A673 (cell line): ENCODE measurements at regions not wholly inside any gene's neighbourhood (a gene's known extent, or its start where the extent isn't known, plus 50 kb on each side); places are given as distances from the start of the nearest gene placed in this dataset.

Source experiments
- BruUV-seq: library from RNA; stranded (reverse); fragments of 400-500 nt; replicated peaks from 2 replicates; lab custom pipeline; 2021; lab: Mats Ljungman, UMichigan
- CTCF ChIA-PET: fragments of 300-600 bp; sonication (Branson Sonifier 250); formaldehyde crosslinking; loops from one replicate; lab custom pipeline; 2022; ENCODE audit warnings: antibody characterized with exemption; lab: Charles Lee
- POLR2A ChIA-PET: fragments of 300-600 bp; sonication (Branson Sonifier 250); formaldehyde crosslinking; loops from one replicate; lab custom pipeline; 2022; ENCODE audit warnings: antibody characterized with exemption; ENCODE audit not compliant: low non-redundant PET; lab: Charles Lee
- DNase-seq: peaks from one replicate; pipeline ENCODE4 v3.0.0-alpha.2; 2015; ENCODE audit warnings: low spot score
- H3K27ac ChIP-seq: fragments of 200-600 bp; sonication (generic); 2 replicates; pipeline ENCODE4 v1.5.1; 2016; ENCODE audit warnings: mixed run types, low read depth, mild to moderate bottlenecking, mixed read lengths, antibody characterized with exemption, low read length; ENCODE audit not compliant: poor library complexity, severe bottlenecking
- H3K27me3 ChIP-seq: fragments of 200-600 bp; sonication (generic); replicated peaks from 2 replicates; pipeline ENCODE4 v1.6.1; 2017; ENCODE audit warnings: mixed run types, low read depth, mild to moderate bottlenecking, mixed read lengths, antibody characterized with exemption, low read length; ENCODE audit not compliant: insufficient read depth, poor library complexity
- H3K36me3 ChIP-seq: fragments of 200-600 bp; sonication (generic); 2 replicates; pipeline ENCODE4 v1.6.1; 2016; ENCODE audit warnings: mixed run types, mild to moderate bottlenecking, mixed read lengths, antibody characterized with exemption, low read length; ENCODE audit not compliant: insufficient read depth, poor library complexity, severe bottlenecking
- H3K4me1 ChIP-seq: fragments of 200-600 bp; sonication (generic); 2 replicates; pipeline ENCODE4 v1.6.1; 2017; ENCODE audit warnings: mixed run types, mild to moderate bottlenecking, mixed read lengths, antibody characterized with exemption, low read length; ENCODE audit not compliant: insufficient read depth, poor library complexity, severe bottlenecking
- H3K4me3 ChIP-seq: fragments of 200-600 bp; sonication (generic); 2 replicates; pipeline ENCODE4 v1.5.1; 2016; ENCODE audit warnings: low read depth, mixed run types, mild to moderate bottlenecking, mixed read lengths, low read length; ENCODE audit not compliant: poor library complexity, severe bottlenecking
- H3K9me3 ChIP-seq: fragments of 200-600 bp; sonication (generic); 2 replicates; pipeline ENCODE4 v1.6.1; 2016; ENCODE audit warnings: mixed run types, low read depth, mild to moderate bottlenecking, mixed read lengths, antibody characterized with exemption, low read length; ENCODE audit not compliant: poor library complexity, severe bottlenecking
- CTCF ChIP-seq: fragments of 300-800, 200-600 bp; sonication (generic); conservative IDR thresholded peaks from 2 replicates; pipeline ENCODE4 v1.5.1; 2017; ENCODE audit warnings: low read depth, mild to moderate bottlenecking, antibody characterized with exemption, low read length, moderate library complexity, mixed read lengths
- EZH2 ChIP-seq: fragments of 200-600 bp; sonication (generic); IDR thresholded peaks from 2 replicates; pipeline ENCODE4 v1.6.1; 2017; ENCODE audit warnings: borderline replicate concordance, low read depth, mild to moderate bottlenecking, mixed read lengths, antibody characterized with exemption, low read length; ENCODE audit not compliant: poor library complexity, severe bottlenecking
- intact Hi-C: fragments of 100-400 bp; cut with micrococcal nuclease; formaldehyde crosslinking; loops from one replicate; pipeline ENCODE4 v1.10.0; 2022; ENCODE audit not compliant: unreplicated experiment

GRCh38 chr2:210919128-210919527 is 362.7 kb downstream of the CPS1 start:
- ChIA-PET CTCF (no interaction called here), POLR2A (no interaction called here)
- BruUV-seq: no TSS peak
- no peak overlapping the region for H3K4me3 ChIP-seq
- no peaks in the 10 kb centered on the region for H3K36me3 ChIP-seq
- no peaks in the 10 kb centered on the region for H3K4me1 ChIP-seq
- TF ChIP-seq CTCF (no peak), EZH2 (no peak)
- intact Hi-C loops: no loop called here
- no peak overlapping the region for H3K27ac ChIP-seq
- no peaks in the 10 kb centered on the region for H3K27me3 ChIP-seq
- H3K9me3 ChIP-seq: no peaks in the 10 kb centered on the region
- DNase-seq: no peak

DNA sequence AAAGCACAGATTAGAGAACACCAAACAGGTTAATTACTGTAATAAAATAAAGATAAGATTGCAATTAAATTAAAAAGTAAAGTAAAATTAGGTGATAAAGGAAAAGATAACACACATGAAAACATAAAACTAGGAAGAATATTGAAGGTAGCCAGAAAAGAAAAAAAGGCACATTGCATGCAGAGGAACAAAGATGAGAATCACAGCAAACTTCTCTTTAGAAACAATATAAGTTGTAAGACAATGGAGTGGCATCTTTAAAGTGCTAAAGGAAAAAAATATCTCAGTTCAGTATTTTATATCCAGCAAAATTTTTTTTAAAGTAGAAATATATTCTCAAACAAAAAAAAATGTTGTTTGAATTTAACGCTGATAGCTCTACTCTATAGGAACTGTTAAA is 366.0 kb downstream of the CPS1 start:
- Histone ChIP-seq H3K4me1 (no peaks in the 10 kb centered on the region), H3K9me3 (no peaks in the 10 kb centered on the region), H3K36me3 (no peaks in the 10 kb centered on the region), H3K27me3 (no peaks in the 10 kb centered on the region), H3K4me3 (no peak overlapping the region), H3K27ac (no peak overlapping the region)
- no TSS peak for BruUV-seq
- POLR2A ChIA-PET: no interaction called here
- TF ChIP-seq EZH2: no peak
- no peak for TF ChIP-seq CTCF
- CTCF ChIA-PET: no interaction called here
- intact Hi-C loops: no loop called here
- no peak for DNase-seq

- no TSS peak for BruUV-seq
- Histone ChIP-seq H3K4me3 (no peak overlapping the region), H3K27me3 (no peaks in the 10 kb centered on the region), H3K9me3 (no peaks in the 10 kb centered on the region), H3K36me3 (no peaks in the 10 kb centered on the region), H3K4me1 (no peaks in the 10 kb centered on the region), H3K27ac (no peak overlapping the region)
- DNase-seq: no peak
- no peak for TF ChIP-seq CTCF
- no peak for TF ChIP-seq EZH2
- intact Hi-C loops: no loop called here
- ChIA-PET POLR2A (no interaction called here), CTCF (no interaction called here)
Measured at GRCh38 chr2:210928714-210929113, 372.3 kb downstream of the CPS1 start.
